ENCODE measurements at regions not wholly inside any gene's neighbourhood (a gene's known extent, or its start where the extent isn't known, plus 50 kb on each side); places are given as distances from the start of the nearest gene placed in this dataset.

- DNase-seq, result no peak
Observed at GRCh38 chr11:131192628-131193027, 177.8 kb upstream of the NTM start.

GRCh38 chr11:131193031-131193501, 177.3 kb upstream of the NTM start:
- DNase-seq, result no peak

DNA sequence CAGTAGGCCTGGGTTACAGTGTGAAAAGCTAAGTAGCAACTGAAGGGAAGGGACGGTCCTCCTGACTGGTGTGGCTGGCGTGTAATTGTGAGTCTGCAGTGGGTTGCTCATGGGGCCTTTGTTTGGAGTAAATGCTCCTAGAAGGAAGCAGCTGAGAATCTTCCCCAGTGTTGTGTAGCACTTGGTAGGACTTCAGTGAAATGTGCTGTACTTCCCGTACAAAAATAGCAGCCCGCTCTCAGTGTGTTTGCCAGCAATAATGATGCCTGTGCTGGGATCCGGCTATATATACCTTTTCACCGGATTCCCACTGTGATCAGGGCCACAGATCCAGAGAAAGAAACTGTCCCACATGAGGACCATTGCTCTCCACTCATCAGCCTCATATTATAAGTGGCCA, 175.7 kb upstream of the NTM start:
- DNase-seq, result no peak

GRCh38 chr11:131195661-131196517, 174.5 kb upstream of the NTM start:
- DNase-seq, result peak; percentile 66

- DNase-seq, result no peak
Observed at GRCh38 chr11:131198161-131199014, 172.0 kb upstream of the NTM start.

DNA sequence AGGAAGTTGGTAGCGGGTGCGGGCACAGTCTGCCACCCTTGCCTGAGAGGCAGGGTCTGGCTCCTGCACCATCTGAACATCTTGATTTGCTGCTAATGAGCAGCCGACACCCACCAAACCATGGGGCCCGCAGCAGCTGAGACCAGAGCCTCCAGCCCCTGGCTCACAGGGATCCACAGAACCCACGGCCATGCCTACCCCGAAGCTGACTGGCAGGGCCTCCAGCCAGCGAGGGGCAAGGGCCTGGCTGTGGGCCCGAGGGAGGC, 171.5 kb upstream of the NTM start:
- DNase-seq, result no peak

DNA sequence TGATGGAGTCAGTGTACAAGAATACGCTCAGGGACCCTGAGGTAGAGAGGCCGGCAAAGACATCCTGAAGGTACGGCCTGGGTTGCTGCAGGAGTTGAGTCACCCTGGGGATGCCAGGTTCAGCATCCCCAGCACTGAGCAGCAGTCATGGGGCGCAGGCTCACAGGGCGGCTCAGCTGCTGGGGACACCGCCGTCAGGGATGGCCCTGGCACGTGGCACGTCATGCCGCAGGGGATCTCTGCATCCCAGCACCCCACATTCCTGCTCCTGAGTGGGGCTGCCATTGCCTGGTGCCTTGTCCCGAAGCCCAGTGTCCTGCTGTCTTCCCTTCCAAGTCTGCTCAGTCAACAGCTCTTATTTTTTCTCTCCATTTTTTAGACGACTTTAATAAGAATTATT, 168.7 kb upstream of the NTM start:
- no peak for DNase-seq

- no peak for DNase-seq
Observed at GRCh38 chr11:131203040-131203439, 167.4 kb upstream of the NTM start.

DNA sequence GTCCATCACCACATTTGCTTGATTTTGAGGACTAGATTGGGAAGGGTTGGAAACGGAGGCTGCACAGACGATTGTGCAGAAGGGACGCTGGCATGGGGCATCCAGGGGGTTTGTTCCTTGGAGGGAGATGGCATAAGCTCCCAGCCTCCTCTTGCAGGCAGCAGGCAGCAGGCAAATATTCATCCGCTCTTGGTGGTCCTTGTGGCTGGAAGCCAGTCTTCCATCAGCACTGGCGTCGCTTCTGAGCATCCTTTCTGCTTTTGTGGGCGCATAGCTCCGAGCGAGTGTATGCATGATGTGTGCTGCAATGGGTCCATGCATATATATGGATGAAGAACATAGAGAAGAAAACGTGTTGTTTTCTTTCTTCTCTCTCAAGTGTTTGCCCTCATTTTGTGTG, 166.1 kb upstream of the NTM start:
- DNase-seq, result no peak

DNA sequence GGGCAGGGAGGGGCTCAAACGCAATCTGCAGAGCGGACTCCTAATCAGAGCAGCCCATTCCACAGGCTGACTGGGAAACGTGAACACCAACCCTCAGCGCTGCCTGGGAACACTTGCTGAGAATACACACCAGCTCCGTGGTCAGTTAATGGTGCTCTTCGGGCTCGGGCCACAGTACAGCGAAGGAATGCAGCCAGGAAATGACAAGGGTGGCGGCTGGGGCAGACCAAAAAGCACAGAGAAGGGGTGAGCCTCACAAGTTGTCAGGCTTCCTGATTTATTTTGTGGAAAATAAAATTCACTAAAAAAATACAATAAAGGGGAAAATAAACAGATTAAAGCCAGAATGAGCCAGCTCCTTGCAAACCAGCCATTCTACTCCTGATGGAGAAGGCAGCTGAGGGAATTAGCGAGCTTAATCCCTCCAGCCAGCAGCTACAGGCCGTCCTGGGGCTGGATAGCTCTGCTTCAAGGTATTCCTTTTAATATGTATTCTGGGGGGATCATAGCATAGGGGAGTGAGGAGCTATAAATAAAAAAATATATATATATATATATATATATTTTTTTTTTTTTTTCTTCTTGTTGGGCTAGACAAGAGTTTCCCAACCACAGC, 165.5 kb upstream of the NTM start:
- no peak for DNase-seq

GRCh38 chr11:131206671-131207070, 163.7 kb upstream of the NTM start:
- DNase-seq, result no peak

DNA sequence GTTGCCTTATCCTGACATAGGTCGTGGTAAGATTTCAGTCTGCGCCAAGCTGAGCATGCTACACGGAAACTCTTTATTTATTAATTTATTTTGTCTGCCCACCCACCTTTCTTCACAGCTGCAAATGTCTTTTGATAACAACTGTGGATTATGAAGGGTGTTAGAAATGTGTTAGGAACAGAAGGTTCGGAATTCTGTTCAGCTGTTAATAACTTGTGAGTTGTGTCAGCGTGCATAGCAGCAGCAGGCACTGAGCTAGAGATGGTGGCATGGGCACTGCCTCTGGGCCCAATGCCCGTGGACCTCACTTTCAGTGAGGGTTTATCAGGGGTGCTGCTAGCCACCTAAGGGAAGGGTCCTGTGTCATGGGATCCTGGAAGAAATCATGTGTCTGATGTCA, 162.5 kb upstream of the NTM start:
- no peak for DNase-seq

DNA sequence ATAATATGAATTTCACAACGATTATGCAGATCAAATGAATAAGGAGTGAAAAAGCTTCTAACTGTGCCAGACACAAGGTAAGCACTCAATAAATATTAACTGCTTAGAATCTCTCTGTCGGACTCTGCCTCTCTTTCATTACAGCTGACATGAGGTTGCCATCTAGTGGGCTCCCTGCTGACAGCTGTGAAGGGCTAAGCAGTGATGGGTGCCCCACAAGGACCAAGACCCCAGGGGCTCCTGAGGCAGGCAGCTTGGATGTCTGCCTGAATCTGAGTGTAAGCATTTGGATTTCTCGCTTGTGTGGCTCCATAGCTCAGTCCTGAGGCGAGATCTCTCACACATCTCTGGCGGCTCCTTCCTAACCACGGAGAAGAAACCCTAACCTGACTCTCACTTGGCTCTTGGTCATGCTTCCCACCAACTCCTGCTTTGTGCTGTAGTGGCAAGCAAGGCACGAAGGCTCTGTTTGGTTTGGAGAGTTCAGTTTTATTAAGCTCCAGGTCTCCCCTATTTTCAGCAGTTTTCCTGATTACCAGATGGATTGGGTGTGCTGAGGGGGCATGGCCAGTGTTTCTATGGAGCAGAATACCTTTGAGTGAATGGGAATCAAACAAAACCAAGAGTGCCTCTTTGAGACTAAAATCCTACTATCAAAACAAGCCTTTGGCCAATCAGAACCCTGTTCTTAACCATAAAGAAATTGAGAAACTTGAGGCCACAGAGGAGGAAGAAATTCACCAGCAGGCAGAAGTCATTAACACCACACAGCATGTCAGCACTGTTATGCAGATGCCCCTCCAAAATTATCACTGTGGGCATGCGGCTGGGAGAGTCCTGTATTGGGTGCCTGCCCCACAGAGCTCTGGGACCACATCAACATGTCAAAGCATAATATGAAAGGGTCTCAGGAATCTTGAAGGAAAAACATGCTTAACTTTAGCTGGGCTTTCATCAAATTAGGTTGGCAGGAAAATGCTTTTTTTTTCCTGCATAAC, 152.8 kb upstream of the NTM start:
- peak; percentile 13 for DNase-seq

GRCh38 chr11:131218542-131218941, 151.9 kb upstream of the NTM start:
- no peak for DNase-seq

DNA sequence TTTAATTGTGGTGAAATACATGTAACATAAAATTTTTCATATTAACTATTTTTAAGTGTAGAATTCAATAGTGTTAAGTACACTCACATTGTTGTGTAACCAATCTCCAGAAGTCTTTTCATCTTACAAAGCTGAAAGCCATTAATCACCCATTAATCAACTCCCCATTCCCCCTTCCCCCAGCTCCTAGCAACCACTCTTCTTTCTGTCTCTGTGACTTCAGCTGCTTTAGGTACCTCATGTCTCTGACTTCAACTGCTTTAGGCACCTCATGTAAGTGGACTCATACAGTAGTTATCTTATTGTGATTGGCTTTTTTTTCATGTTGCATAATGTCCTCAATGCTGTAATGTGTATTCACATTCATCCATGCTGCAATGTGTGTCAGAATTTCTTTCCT, 150.8 kb upstream of the NTM start:
- DNase-seq, result no peak

GRCh38 chr11:131223198-131223991, 147.0 kb upstream of the NTM start:
- DNase-seq, result no peak

DNA sequence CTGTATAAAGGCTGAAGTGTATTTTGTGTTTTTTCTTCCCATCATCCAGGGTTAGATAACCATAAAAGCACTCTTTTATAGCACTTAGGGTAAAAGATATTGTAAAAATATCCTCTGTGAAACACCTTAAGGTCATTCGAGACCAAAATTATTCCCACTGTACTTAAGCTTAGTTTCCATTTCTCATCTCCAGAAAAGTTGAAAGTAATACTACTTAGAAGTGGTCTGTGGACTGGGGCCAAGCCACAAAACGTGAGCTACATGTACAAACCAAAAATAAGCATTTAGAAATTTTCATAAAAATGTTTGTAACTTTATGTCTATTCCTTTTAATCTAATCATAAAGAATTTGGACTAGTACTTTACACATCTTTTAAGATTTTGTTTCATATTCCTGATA, 142.0 kb upstream of the NTM start:
- DNase-seq, result no peak

DNA sequence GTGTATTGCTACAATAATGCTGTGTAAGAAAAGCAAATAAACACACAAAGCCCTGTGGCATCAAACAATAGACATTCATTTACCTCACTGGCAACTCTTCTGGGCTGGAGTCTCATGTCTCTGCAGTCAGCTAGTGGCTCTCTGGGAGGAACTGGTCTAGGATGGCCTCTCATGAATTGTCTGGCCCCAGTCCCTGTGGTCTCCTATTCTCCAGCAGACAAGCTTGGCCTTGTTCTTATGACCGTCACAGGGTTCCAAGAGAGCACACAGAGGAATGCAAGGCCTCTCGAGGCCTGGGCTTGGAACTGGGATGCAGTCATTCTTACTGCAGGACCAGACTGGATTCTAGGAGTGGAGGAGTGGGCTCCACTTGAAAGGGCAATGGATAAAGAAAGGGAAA, 141.2 kb upstream of the NTM start:
- DNase-seq, result no peak

DNA sequence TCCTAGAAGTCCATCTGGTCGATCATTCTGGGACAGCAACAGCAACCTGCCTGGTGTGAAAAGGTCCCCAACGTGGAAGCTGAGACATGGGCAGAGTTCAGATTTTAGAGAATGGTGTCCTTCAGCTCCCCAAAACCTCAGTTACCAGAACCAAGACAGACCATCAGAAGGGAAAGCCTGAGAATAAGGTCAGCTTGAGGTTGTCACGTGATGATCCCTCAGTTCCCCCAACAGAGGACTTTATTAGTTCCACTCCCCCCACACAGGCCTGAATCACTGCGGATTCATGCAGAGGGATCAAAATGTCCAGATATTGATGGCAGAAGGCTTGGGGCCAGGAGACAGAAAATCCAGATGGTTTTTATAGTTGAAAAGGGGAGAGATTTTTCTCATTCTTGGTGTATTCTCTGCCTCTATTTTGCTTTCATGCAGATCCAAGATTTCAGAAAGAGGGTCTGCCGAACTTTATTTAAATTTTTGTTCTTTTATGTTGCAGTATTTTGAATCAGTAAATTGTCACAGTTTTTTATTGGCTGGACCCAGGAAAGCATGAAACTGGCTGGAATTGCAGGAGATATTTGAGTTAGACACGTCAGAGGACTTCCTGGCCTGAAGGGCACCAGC, 139.0 kb upstream of the NTM start:
- DNase-seq, result no peak

DNA sequence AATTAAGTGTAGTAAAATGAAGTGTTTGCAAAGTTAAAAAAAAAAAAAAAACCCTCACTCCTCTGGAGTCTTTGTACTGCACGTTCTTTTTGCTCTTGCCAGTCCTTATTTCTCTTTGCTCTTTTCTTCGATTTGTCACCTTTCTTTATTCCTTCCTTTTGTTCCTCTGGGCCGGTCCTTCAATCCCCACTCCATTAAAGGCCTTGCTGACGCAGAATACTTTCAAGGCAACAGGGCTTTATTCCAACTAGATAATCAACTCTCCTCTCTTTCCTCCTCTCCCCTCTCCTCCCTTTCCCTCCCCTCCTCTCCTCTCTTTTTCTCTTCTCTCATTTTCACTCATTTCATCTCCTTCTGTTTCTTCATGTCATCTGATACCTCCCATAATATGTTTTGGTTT, 138.2 kb upstream of the NTM start:
- DNase-seq, result no peak

GRCh38 chr11:131234221-131234620, 136.2 kb upstream of the NTM start:
- DNase-seq, result no peak
